HepG2 (cell line): ENCODE measurements at regions not wholly inside any gene's neighbourhood (a gene's known extent, or its start where the extent isn't known, plus 50 kb on each side); places are given as distances from the start of the nearest gene placed in this dataset.

Experiments used
- AGO1 ChIP-seq: fragments of 200-400 bp; formaldehyde crosslinking; IDR thresholded peaks from 2 replicates; pipeline ENCODE4 v1.6.1; 2017; ENCODE audit warnings: mild to moderate bottlenecking, low read depth, low read length, moderate library complexity; ENCODE audit not compliant: poor library complexity, severe bottlenecking
- ATF7 ChIP-seq, 2 experiments: fragments of 450-650 bp in 1 of 2; sonication (generic) in 1 of 2; formaldehyde crosslinking in 1 of 2; IDR thresholded peaks; 2 replicates each; pipeline versions ENCODE4 v1.4.0 to v1.6.1; 2016 to 2020; ENCODE audit warnings: antibody characterized with exemption in 1 of 2, mild to moderate bottlenecking in 1 of 2, missing genetic modification reagents in 1 of 2
- ATF7-NPFF ChIP-seq: sonication (generic); formaldehyde crosslinking; IDR thresholded peaks from 2 replicates; pipeline ENCODE4 v1.8.1; 2023; ENCODE audit warnings: mild to moderate bottlenecking, low read depth, missing genetic modification reagents, moderate library complexity
- CENPBD1 ChIP-seq: sonication (generic); formaldehyde crosslinking; IDR thresholded peaks from 2 replicates; pipeline ENCODE4 v1.8.0; 2022; ENCODE audit warnings: missing genetic modification reagents, low read depth, mild to moderate bottlenecking, borderline replicate concordance
- ERF ChIP-seq: IDR thresholded peaks from 2 replicates; pipeline ENCODE4 v1.6.1; 2018; ENCODE audit warnings: missing biosample characterization, missing genetic modification reagents
- FOXA3 ChIP-seq: IDR thresholded peaks from 2 replicates; pipeline ENCODE4 v1.6.1; 2016; ENCODE audit warnings: missing genetic modification reagents, missing compliant biosample characterization
- GTF3A ChIP-seq: sonication (generic); formaldehyde crosslinking; conservative IDR thresholded peaks from 2 replicates; pipeline ENCODE4 v1.4.0; 2020; ENCODE audit warnings: mild to moderate bottlenecking, missing genetic modification reagents
- HNF1A ChIP-seq, 2 experiments: sonication (generic) in 1 of 2; formaldehyde crosslinking in 1 of 2; IDR thresholded peaks; 2 replicates each; pipeline versions ENCODE4 v1.4.0 to v1.6.1; 2016 to 2020; ENCODE audit warnings: borderline replicate concordance in 1 of 2, low read depth in 1 of 2, mild to moderate bottlenecking in 1 of 2, missing genetic modification reagents in 1 of 2
- KDM5B ChIP-seq: sonication (generic); formaldehyde crosslinking; IDR thresholded peaks from 2 replicates; pipeline ENCODE4 v1.4.0; 2020; ENCODE audit warnings: missing genetic modification reagents, mild to moderate bottlenecking, borderline replicate concordance
- SKI ChIP-seq: fragments of 450-650 bp; IDR thresholded peaks from one replicate; pipeline ENCODE4 v1.6.1; 2018; ENCODE audit warnings: mild to moderate bottlenecking; ENCODE audit not compliant: partially characterized antibody
- SOX6 ChIP-seq, 2 experiments: fragments of 450-650 bp in 1 of 2; sonication (generic) in 1 of 2; formaldehyde crosslinking in 1 of 2; IDR thresholded peaks; 2 replicates each; pipeline versions ENCODE4 v1.4.0 to v1.6.1; 2017 to 2020; ENCODE audit warnings: antibody characterized with exemption in 1 of 2, mild to moderate bottlenecking in 1 of 2, missing genetic modification reagents in 1 of 2
- SRSF1 ChIP-seq: fragments of 200-400 bp; formaldehyde crosslinking; optimal IDR thresholded peaks from 2 replicates; pipeline ENCODE3; 2017; ENCODE audit warnings: mild to moderate bottlenecking, low read depth, low read length, moderate library complexity
- YEATS4 ChIP-seq: sonication (generic); formaldehyde crosslinking; IDR thresholded peaks from 2 replicates; pipeline ENCODE4 v1.4.0; 2020; ENCODE audit warnings: missing genetic modification reagents, borderline replicate concordance
- ZBTB38 ChIP-seq: sonication (generic); formaldehyde crosslinking; IDR thresholded peaks from 2 replicates; pipeline ENCODE4 v1.5.1; 2020; ENCODE audit warnings: mild to moderate bottlenecking, missing genetic modification reagents
- ZKSCAN8 ChIP-seq: IDR thresholded peaks from 2 replicates; pipeline ENCODE4 v1.6.1; 2016; ENCODE audit warnings: borderline replicate concordance, missing genetic modification reagents, missing compliant biosample characterization
- ZNF343 ChIP-seq: sonication (generic); formaldehyde crosslinking; IDR thresholded peaks from 2 replicates; pipeline ENCODE4 v1.4.0; 2020; ENCODE audit warnings: mild to moderate bottlenecking, missing genetic modification reagents
- ZNF383 ChIP-seq: sonication (generic); formaldehyde crosslinking; IDR thresholded peaks from 2 replicates; pipeline ENCODE4 v1.4.0; 2020; ENCODE audit warnings: missing genetic modification reagents, mild to moderate bottlenecking, borderline replicate concordance
- ZNF574 ChIP-seq: sonication (generic); formaldehyde crosslinking; IDR thresholded peaks from 2 replicates; pipeline ENCODE4 v1.4.0; 2020; ENCODE audit warnings: missing genetic modification reagents
- ZNF75D ChIP-seq: sonication (generic); formaldehyde crosslinking; IDR thresholded peaks from 2 replicates; pipeline ENCODE4 v1.8.1; 2023; ENCODE audit warnings: missing genetic modification reagents, mild to moderate bottlenecking, borderline replicate concordance

GRCh38 chr12:115421796-115422709 lies 738.1 kb upstream of the TBX3 start (continued):
- TF ChIP-seq ZNF574 (CRISPR knock-in tag): peak; percentile 74
- no peak; the same call in 1 of the 2 replicates for TF ChIP-seq YEATS4 (CRISPR knock-in tag)
- TF ChIP-seq FOXA3: peak; percentile 96
- TF ChIP-seq ZBTB38 (CRISPR knock-in tag): peak; percentile 27; the same call in 1 of the 2 replicates
- no peak for TF ChIP-seq SOX6 (IDR thresholded peaks at IDR 0.05)
- TF ChIP-seq SOX6 (CRISPR knock-in tag; IDR thresholded peaks at IDR 0.05): peak; percentile 97
- no peak for TF ChIP-seq SRSF1
- no peak; the same call in 1 of the 2 replicates for TF ChIP-seq ATF7-NPFF
- 0 out of 2 replicates have a peak, but pooled peaks have one; percentile 17 for TF ChIP-seq ATF7 (IDR thresholded peaks at IDR 0.05)
- TF ChIP-seq ATF7 (CRISPR knock-in tag; IDR thresholded peaks at IDR 0.05): no peak; the same call in 1 of the 2 replicates
- no peak for TF ChIP-seq KDM5B (CRISPR knock-in tag)
- no peak for TF ChIP-seq ZNF75D (CRISPR knock-in tag)
- TF ChIP-seq ZKSCAN8 (CRISPR knock-in tag): peak; percentile 79
- no peak for TF ChIP-seq ZNF343 (CRISPR knock-in tag)
- TF ChIP-seq AGO1: no peak
- TF ChIP-seq SKI: peak; percentile 86
- no peak for TF ChIP-seq ZNF383
- TF ChIP-seq HNF1A (IDR thresholded peaks at IDR 0.05; ENCODE audit: low read depth): peak; percentile 84
- TF ChIP-seq HNF1A (CRISPR knock-in tag; IDR thresholded peaks at IDR 0.05; ENCODE audit: borderline replicate concordance): peak; percentile 93
- TF ChIP-seq GTF3A (CRISPR knock-in tag): 0 out of 2 replicates have a peak, but pooled peaks have one; percentile 52
- no peak for TF ChIP-seq CENPBD1 (CRISPR knock-in tag)
- TF ChIP-seq ERF (CRISPR knock-in tag): peak; percentile 66; the same call in 1 of the 2 replicates
